ENCODE measurements at regions not wholly inside any gene's neighbourhood (a gene's known extent, or its start where the extent isn't known, plus 50 kb on each side); places are given as distances from the start of the nearest gene placed in this dataset.

DNA sequence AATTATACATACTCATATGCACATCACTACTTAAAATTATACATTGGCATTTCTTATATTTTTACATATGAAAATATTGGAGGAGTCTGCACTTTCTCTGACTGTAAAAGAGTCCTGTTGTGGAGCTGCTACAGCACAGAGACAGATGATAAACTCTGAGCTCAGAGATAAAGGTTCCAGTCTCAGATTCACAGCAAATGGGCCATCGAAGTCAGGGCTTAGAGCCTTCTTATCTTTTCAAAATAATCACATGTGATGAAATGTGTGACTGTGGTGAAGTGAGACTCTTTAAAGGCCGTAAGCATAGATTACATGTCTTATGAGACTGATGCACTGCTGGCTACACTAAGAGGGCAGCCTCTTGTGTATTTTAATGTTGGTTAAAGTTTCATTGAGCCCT, 187.5 kb upstream of the SYNPR start:
- Histone ChIP-seq H3K9ac (ENCODE audit: low read depth in 2 of 2, low read length in 2 of 2) (no peak overlapping the region), H3K27me3 (no peaks in the 10 kb centered on the region), H3K4me3 (no peak overlapping the region), H3K36me3 (no peaks in the 10 kb centered on the region), H3K27ac (no peak overlapping the region), H3K9me3 (no peaks in the 10 kb centered on the region), H3K4me1 (no peaks in the 10 kb centered on the region)
- intact Hi-C loops (cut with DNase I), result no loop called here
- DNase-seq, result no peak
- TF ChIP-seq, protein P1, sequence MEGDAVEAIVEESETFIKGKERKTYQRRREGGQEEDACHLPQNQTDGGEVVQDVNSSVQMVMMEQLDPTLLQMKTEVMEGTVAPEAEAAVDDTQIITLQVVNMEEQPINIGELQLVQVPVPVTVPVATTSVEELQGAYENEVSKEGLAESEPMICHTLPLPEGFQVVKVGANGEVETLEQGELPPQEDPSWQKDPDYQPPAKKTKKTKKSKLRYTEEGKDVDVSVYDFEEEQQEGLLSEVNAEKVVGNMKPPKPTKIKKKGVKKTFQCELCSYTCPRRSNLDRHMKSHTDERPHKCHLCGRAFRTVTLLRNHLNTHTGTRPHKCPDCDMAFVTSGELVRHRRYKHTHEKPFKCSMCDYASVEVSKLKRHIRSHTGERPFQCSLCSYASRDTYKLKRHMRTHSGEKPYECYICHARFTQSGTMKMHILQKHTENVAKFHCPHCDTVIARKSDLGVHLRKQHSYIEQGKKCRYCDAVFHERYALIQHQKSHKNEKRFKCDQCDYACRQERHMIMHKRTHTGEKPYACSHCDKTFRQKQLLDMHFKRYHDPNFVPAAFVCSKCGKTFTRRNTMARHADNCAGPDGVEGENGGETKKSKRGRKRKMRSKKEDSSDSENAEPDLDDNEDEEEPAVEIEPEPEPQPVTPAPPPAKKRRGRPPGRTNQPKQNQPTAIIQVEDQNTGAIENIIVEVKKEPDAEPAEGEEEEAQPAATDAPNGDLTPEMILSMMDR (IDR thresholded peaks at IDR 0.05), result no peak

DNA sequence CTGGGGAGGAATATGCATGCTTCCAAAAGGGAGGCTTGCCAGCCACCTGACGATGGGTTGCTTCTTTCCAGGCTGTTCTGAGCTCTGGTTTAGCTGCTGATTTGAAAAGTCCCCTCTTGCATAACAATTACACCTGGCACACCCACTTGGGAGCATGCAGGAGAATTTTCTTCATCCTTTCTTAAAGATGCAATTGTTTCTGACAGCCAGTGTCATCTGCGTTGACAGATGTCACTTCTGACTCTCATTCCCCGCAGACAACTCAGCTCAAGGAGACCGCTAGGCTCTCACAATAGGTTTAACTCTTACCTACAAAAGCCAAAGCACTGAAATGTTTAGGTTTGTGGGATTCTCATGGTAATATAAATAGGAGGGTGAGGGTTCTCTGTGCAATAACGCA, 185.6 kb upstream of the SYNPR start:
- Histone ChIP-seq H3K9ac (ENCODE audit: low read depth in 2 of 2, low read length in 2 of 2) (no peak overlapping the region), H3K9me3 (no peaks in the 10 kb centered on the region), H3K4me1 (no peaks in the 10 kb centered on the region), H3K27ac (no peak overlapping the region), H3K36me3 (no peaks in the 10 kb centered on the region), H3K27me3 (no peaks in the 10 kb centered on the region), H3K4me3 (no peak overlapping the region)
- intact Hi-C loops (cut with DNase I), result no loop called here
- TF ChIP-seq, protein P1 (IDR thresholded peaks at IDR 0.05), result no peak
- no peak for DNase-seq

DNA sequence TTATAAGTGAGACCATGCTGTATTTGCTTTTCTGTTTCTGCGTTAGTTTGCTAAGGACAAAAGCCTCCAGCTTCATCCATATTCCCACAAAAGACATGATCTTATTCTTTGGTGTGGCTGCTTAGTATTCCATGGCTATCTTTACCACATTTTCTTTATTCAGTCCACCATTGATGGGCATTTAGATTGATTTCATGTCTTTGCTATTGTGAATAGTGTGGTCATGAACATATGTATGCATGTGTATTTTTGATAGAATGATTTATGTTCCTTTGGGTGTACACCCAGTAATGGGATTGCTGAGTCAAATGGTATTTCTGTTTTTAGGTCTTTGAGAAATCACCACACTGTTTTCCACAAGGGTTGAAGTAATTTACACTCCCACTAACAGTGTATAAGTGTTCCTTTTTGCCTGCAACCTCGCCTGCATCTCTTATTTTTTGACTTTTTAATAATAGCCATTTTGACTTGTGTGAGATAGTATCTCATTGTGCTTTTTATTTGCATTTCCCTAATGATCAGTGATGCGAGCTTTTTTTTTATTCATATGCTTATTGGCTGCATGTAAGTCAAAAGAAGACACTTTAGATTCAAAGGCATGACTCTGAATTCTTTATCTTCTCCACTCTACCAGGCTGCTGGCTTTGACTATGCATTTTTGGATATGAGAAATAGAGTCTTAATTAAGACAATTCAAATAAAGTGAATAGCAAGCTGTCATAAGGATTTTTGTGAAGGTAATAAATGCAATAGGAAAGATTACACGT, 183.3 kb upstream of the SYNPR start:
- intact Hi-C loops (cut with DNase I), result no loop called here
- Histone ChIP-seq H3K9me3 (no peaks in the 10 kb centered on the region), H3K4me1 (no peaks in the 10 kb centered on the region)

DNA sequence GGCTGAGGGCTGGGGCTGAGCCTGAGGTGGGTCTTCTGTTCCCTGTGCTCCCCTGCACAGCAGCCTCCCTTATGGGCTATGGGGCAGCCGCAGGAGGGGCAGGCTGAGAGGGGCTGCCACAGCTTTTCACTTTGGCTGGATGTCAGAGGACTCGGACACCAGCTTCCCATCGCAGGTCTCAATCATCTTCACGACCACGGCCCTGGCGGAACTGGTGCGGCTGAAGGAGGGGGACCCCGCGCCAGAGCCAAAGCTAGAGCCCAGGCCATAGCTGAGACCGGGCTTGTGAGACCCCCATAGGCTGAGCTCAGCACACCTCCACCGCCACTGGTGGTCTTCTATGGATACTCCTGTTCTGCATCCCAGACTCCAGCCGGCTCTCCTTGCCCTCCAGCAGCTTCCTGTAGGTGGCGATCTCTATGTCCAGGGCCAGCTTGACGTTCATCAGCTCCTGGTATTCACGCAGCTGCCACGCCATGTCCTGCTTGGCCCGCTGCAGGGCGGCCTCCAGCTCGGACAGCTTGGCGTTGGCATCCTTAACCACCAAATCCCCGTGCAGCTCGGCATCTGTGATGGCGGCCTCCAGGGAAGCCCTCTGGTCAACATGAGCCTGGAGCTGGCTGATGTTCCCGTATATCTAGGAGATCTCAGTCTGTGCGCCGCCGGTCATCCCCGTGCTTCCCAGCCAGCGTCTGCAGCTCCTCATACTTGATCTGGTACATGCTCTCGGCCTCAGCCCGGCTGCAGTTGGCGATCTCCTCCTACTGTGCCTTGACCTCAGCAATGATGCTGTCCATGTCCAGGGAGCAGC, 181.7 kb upstream of the SYNPR start:
- H3K27me3 ChIP-seq, result no peaks in the 10 kb centered on the region
- no peaks in the 10 kb centered on the region for H3K9me3 ChIP-seq
- TF ChIP-seq, protein P1 (IDR thresholded peaks at IDR 0.05), result no peak
- no peak for DNase-seq
- H3K9ac ChIP-seq (ENCODE audit: low read depth in 2 of 2, low read length in 2 of 2), result no peak overlapping the region
- intact Hi-C loops (cut with DNase I), result no loop called here
- no peak overlapping the region for H3K4me3 ChIP-seq
- H3K4me1 ChIP-seq, result no peaks in the 10 kb centered on the region
- no peaks in the 10 kb centered on the region for H3K36me3 ChIP-seq
- no peak overlapping the region for H3K27ac ChIP-seq

More for the DNA sequence above, 183.3 kb upstream of the SYNPR start:
- no peak overlapping the region for H3K4me3 ChIP-seq
- DNase-seq, result no peak
- H3K27me3 ChIP-seq, result no peaks in the 10 kb centered on the region
- no peaks in the 10 kb centered on the region for H3K36me3 ChIP-seq
- H3K27ac ChIP-seq, result no peak overlapping the region
- TF ChIP-seq, protein P1 (IDR thresholded peaks at IDR 0.05), result no peak
- no peak overlapping the region for H3K9ac ChIP-seq (ENCODE audit: low read depth in 2 of 2, low read length in 2 of 2)

DNA sequence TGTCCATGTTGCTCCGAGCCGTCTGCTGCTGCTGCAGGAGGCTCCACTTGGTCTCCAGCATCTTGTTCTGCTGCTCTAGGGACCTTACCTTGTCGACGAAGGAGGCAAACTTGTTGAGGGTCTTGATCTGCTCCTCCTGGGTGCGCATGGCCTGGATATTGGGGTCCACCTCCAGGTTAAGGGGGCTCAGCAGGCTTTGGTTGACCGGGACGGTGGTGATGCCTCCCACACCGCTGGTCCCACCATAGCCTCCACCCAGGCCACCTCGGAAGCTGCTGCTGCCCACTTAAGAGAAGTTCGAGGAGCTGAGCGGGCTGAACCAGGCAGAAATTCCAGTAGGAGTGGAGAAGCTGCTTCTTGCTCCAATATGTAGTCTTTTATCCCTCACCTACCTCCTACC, 180.7 kb upstream of the SYNPR start:
- Histone ChIP-seq H3K27ac (no peak overlapping the region), H3K27me3 (no peaks in the 10 kb centered on the region), H3K4me3 (no peak overlapping the region), H3K9me3 (no peaks in the 10 kb centered on the region), H3K4me1 (no peaks in the 10 kb centered on the region), H3K9ac (ENCODE audit: low read depth in 2 of 2, low read length in 2 of 2) (no peak overlapping the region), H3K36me3 (no peaks in the 10 kb centered on the region)
- TF ChIP-seq, protein P1 (IDR thresholded peaks at IDR 0.05), result no peak
- no peak for DNase-seq
- intact Hi-C loops (cut with DNase I), result no loop called here

All from colonic mucosa (tissue), 4 donors.